ENCODE measurements at regions not wholly inside any gene's neighbourhood (a gene's known extent, or its start where the extent isn't known, plus 50 kb on each side); places are given as distances from the start of the nearest gene placed in this dataset.

GRCh38 chr4:57554556-57555092 is 444.4 kb upstream of the IGFBP7 start:
- no peak for DNase-seq

- DNase-seq: no peak
These were observed 443.5 kb upstream of the IGFBP7 start for GRCh38 chr4:57553728-57554127.

GRCh38 chr4:57550198-57550597 is 440.0 kb upstream of the IGFBP7 start:
- no peak for DNase-seq

GRCh38 chr4:57548856-57549255 is 438.7 kb upstream of the IGFBP7 start:
- no peak for DNase-seq

- DNase-seq: no peak
These were observed 434.8 kb upstream of the IGFBP7 start for GRCh38 chr4:57544811-57545654.

GRCh38 chr4:57504797-57505530 is 394.8 kb upstream of the IGFBP7 start:
- DNase-seq: no peak

GRCh38 chr4:57504139-57504538 is 394.0 kb upstream of the IGFBP7 start:
- DNase-seq: no peak

- no peak for DNase-seq
These were observed 391.5 kb upstream of the IGFBP7 start for GRCh38 chr4:57501720-57502119.

GRCh38 chr4:57499786-57500185 is 389.6 kb upstream of the IGFBP7 start:
- DNase-seq: no peak

- no peak for DNase-seq
These were observed 388.1 kb upstream of the IGFBP7 start for GRCh38 chr4:57498251-57498650.

GRCh38 chr4:57496697-57497471 is 386.7 kb upstream of the IGFBP7 start:
- DNase-seq: no peak

GRCh38 chr4:57494821-57495220 is 384.6 kb upstream of the IGFBP7 start:
- DNase-seq: no peak

GRCh38 chr4:57492251-57492878 is 382.2 kb upstream of the IGFBP7 start:
- DNase-seq: no peak

GRCh38 chr4:57491388-57491787 is 381.2 kb upstream of the IGFBP7 start:
- no peak for DNase-seq

- no peak for DNase-seq
These were observed 380.5 kb upstream of the IGFBP7 start for GRCh38 chr4:57490520-57491255.

GRCh38 chr4:57488366-57489162 is 378.4 kb upstream of the IGFBP7 start:
- no peak for DNase-seq

GRCh38 chr4:57475424-57475823 is 365.2 kb upstream of the IGFBP7 start:
- no peak for DNase-seq

GRCh38 chr4:57465321-57466056 is 355.3 kb upstream of the IGFBP7 start:
- DNase-seq: no peak

- no peak for DNase-seq
These were observed 352.7 kb upstream of the IGFBP7 start for GRCh38 chr4:57462843-57463242.

GRCh38 chr4:57460967-57461366 is 350.8 kb upstream of the IGFBP7 start:
- DNase-seq: no peak

Data from T-helper 9 cell (primary cell).